H1 (cell line): ENCODE measurements at regions not wholly inside any gene's neighbourhood (a gene's known extent, or its start where the extent isn't known, plus 50 kb on each side); places are given as distances from the start of the nearest gene placed in this dataset.

Experiments used
- BACH1 ChIP-seq: IDR thresholded peaks from 2 replicates; pipeline ENCODE4 v1.6.1; 2012; ENCODE audit warnings: low read length, improper control_type of control experiment
- CHD1 ChIP-seq: IDR thresholded peaks from 2 replicates; pipeline ENCODE4 v1.6.1; 2012; ENCODE audit warnings: low read depth, low read length, improper control_type of control experiment
- CHD7 ChIP-seq: fragments of 300-600 bp; sonication (generic); IDR thresholded peaks from 2 replicates; pipeline ENCODE4 v1.7.1; 2012; ENCODE audit warnings: low read length, moderate library complexity, mild to moderate bottlenecking, inconsistent platforms; ENCODE audit not compliant: insufficient replicate concordance
- EGR1 ChIP-seq: IDR thresholded peaks from 2 replicates; pipeline ENCODE4 v1.6.1; 2011; ENCODE audit warnings: low read depth, low read length, borderline replicate concordance
- FOSL1 ChIP-seq: IDR thresholded peaks from 2 replicates; pipeline ENCODE4 v1.6.1; 2011; ENCODE audit warnings: mild to moderate bottlenecking, low read depth, low read length, moderate library complexity; ENCODE audit not compliant: insufficient read depth
- HDAC2 ChIP-seq, 2 experiments: fragments of 300-600 bp in 1 of 2; sonication (generic) in 1 of 2; IDR thresholded peaks; 2 replicates each; pipeline ENCODE4 v1.6.1; 2011 to 2012; ENCODE audit warnings: low read depth in 2 of 2, low read length in 2 of 2, mild to moderate bottlenecking in 2 of 2, moderate library complexity in 2 of 2, borderline replicate concordance in 1 of 2, inconsistent platforms in 1 of 2
- SAP30 ChIP-seq: fragments of 300-600 bp; sonication (generic); IDR thresholded peaks from 2 replicates; pipeline ENCODE4 v1.7.1; 2012; ENCODE audit warnings: low read length, moderate library complexity, mild to moderate bottlenecking, inconsistent platforms; ENCODE audit not compliant: insufficient read depth, insufficient replicate concordance
- SIRT6 ChIP-seq: IDR thresholded peaks from one replicate; pipeline ENCODE4 v1.7.1; 2012; ENCODE audit warnings: low read length, inconsistent platforms
- SP4 ChIP-seq: IDR thresholded peaks from 2 replicates; pipeline ENCODE4 v1.6.1; 2012; ENCODE audit warnings: low read length, inconsistent platforms
- TAF1 ChIP-seq: IDR thresholded peaks from 2 replicates; pipeline ENCODE4 v1.6.1; 2011; ENCODE audit warnings: mild to moderate bottlenecking, low read depth, low read length
- TBP ChIP-seq: IDR thresholded peaks from 2 replicates; pipeline ENCODE4 v1.6.1; 2011; ENCODE audit warnings: low read depth, low read length, improper control_type of control experiment
- TCF12 ChIP-seq: IDR thresholded peaks from 2 replicates; pipeline ENCODE4 v1.6.1; 2011; ENCODE audit warnings: low read depth, mild to moderate bottlenecking, low read length

DNA sequence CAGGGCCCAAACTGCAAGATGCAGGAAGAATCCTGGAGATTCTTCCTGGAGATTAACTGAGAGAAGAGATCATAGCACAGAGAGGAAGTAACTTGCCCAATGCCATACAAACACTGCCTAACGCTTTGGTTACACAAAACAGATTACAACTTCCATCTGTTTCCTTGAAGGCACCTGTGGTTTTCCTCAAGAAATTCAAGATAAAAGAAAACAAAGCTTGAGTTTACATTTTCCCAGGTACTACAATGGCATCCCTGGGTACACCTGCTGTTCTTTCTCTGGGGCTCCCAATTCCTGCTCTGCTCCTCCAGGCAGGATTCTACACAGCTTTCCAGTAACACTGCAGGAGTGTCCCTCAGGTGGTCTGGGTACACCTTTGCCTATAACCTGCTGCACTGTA, 781.9 kb upstream of the ID2 start (continued):
- TF ChIP-seq CHD7 (peak; percentile 62), EGR1 (peak; percentile 32; the same call in 1 of the 2 replicates), SAP30 (no peak), TAF1 (no peak), TBP (no peak), TCF12 (peak; percentile 93), SP4 (0 out of 2 replicates have a peak, but pooled peaks have one; percentile 53), BACH1 (no peak), SIRT6 (no peak), CHD1 (no peak), HDAC2 (IDR thresholded peaks at IDR 0.05; ENCODE audit: borderline replicate concordance in 1 of 2, low read depth in 2 of 2, low read length in 2 of 2) (peak; percentile 20 to 59; a peak in 1 of 4 replicates), FOSL1 (no peak)
